ENCODE measurements at regions not wholly inside any gene's neighbourhood (a gene's known extent, or its start where the extent isn't known, plus 50 kb on each side); places are given as distances from the start of the nearest gene placed in this dataset.
"Not testable (repeated sequence)": the region's sequence is repeated elsewhere in the genome, so short reads cannot be mapped to it uniquely, and the experiment has no call there.

DNA sequence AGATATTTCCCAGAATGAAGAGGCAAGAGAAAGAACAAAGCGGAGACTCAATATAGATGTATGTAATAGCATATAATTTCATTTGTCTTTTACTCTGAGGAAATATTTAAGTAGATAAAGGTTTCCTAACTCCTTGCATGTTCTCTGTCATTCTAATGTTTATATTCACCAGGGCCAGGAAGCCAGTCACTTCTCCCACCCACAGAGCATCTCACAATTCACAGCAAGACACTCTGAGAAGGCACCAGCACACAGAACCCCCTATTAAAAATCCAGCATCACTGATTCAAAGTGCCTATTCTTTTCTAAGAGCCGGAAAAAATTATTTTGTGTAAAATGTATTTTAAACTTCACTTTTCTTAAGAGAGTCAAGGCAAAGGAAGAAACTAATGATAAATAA lies 927.1 kb downstream of the C4orf33 start:
- intact Hi-C loops (cut with DNase I), result no loop called here
- DNase-seq (ENCODE audit: low spot score), result no peak

GRCh38 chr4:130025701-130026100 lies 929.7 kb downstream of the C4orf33 start:
- intact Hi-C loops (cut with DNase I), result loop anchor here in 1 of 2 donors (1.0 kb wide), 1 partner anchor 10 kb away; no protein-coding TSS in a partner anchor
- DNase-seq (ENCODE audit: low spot score), result no peak

GRCh38 chr4:130026185-130026584 lies 930.2 kb downstream of the C4orf33 start:
- no peak for DNase-seq (ENCODE audit: low spot score)
- intact Hi-C loops (cut with DNase I), result no loop called here

GRCh38 chr4:130027973-130028372 lies 932.0 kb downstream of the C4orf33 start:
- intact Hi-C loops (cut with DNase I), result no loop called here
- DNase-seq (ENCODE audit: low spot score), result no peak

- no peak for DNase-seq (ENCODE audit: low spot score)
- intact Hi-C loops (cut with DNase I), result no loop called here
These were observed 932.6 kb downstream of the C4orf33 start for GRCh38 chr4:130028552-130028951.

GRCh38 chr4:130029442-130029841 lies 933.5 kb downstream of the C4orf33 start:
- intact Hi-C loops (cut with DNase I), result no loop called here
- no peak for DNase-seq (ENCODE audit: low spot score)

GRCh38 chr4:130031858-130032257 lies 935.9 kb downstream of the C4orf33 start:
- DNase-seq (ENCODE audit: low spot score), result no peak
- intact Hi-C loops (cut with DNase I), result no loop called here

GRCh38 chr4:130033657-130034056 lies 937.7 kb downstream of the C4orf33 start:
- intact Hi-C loops (cut with DNase I); DNase-seq (ENCODE audit: low spot score): not testable (repeated sequence)

DNA sequence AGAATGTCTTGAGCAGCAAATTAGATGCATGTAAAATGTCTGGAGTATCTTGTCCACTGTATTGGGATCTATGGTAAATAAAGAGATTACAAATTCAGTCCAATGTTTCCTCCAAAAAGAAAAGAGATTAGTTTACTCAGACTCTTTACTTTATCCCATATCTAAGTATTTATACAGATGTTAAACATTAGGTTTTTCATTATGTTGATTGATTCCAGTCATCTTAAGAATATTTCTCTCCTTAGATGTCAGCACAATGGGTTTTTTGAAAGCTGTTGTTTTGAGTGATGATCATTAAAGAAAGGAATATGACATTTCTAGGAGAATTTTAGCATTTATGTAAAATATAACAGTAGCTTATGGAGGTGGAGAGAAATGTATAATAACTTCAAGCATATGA lies 938.9 kb downstream of the C4orf33 start:
- intact Hi-C loops (cut with DNase I), result loop anchor here in 1 of 2 donors (1.0 kb wide), 1 partner anchor 10 kb away; no protein-coding TSS in a partner anchor
- DNase-seq (ENCODE audit: low spot score), result no peak

DNA sequence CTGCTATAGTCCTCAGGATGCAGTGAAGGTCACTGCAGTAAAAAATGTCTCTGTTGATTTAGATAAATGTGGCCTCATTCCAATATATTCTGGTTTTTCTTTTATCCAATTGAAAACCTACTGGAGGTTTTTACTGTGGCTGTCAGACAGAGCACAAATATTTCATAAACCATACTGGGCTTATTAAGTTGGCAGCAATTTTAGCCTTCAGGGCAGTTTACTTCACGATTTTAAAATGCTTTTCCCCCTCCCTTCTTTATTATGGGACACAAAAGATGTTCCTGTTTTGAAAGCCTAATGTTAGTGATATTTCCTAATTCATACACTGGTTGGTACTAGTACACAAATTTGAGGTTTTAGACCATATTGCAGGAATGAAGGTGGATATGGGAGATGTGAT lies 939.4 kb downstream of the C4orf33 start:
- intact Hi-C loops (cut with DNase I), result loop anchor here in 1 of 2 donors (1.0 kb wide), 1 partner anchor 10 kb away; no protein-coding TSS in a partner anchor
- DNase-seq (ENCODE audit: low spot score), result no peak

GRCh38 chr4:130037866-130038265 lies 941.9 kb downstream of the C4orf33 start:
- DNase-seq (ENCODE audit: low spot score); intact Hi-C loops (cut with DNase I): not testable (repeated sequence)

GRCh38 chr4:130038540-130038939 lies 942.6 kb downstream of the C4orf33 start:
- intact Hi-C loops (cut with DNase I), result not testable (repeated sequence)

DNA sequence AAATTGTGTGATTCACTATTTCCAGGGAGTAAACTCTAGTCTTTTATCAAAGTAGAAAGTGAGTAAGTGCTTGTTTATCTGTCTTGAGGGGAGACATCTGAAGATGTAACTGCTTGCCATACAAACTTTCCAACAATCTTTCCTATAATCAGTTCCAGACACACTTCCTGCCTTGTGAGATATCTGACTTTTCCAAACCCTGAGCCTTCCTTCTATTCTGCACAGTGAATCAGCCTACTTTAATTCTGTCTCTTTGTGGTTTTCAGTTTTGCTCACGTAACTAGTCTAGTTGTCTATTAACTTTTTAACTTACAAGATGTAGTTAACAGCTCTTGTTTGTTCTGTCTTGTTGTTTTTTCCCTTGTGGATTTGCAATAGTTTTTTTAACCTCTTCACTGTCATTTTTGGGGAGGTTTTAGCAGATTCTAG lies 947.8 kb downstream of the C4orf33 start:
- intact Hi-C loops (cut with DNase I), result no loop called here

More at GRCh38 chr4:130038540-130038939, 942.6 kb downstream of the C4orf33 start:
- DNase-seq (ENCODE audit: low spot score), result peak; percentile 73

DNA sequence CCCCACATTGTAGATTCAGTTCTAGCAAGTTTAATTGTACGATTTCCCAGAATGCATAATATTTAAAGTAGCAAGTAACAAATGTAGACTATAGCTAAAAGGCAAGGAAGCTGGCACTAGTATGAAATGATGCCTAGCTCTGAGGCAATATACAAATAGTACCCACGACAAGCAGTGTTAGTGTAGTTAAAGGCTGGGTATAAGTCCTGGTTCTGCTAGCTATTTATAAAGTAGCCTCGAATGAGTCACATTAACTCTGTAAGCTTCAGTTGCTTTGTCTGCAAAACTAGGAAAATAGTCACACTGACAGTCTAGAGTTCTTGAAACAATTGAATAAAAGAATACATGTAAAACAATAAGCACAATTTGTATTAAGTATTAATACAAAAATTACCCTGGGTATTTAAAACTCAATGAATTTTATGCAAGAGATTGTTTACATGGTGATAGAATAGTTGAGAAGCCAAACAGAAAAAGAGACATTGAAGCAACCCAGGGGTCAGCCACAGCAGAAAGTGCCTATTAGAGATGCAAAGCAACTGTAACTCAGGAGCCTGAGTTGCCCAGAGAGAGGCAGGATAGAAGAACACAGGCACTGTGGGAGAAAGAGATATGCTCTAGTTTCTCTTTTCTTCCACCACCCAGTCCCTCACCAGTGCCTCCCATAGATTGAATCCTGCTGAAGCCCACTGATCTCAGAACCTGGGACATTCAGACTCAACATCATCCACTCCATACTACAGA lies 949.0 kb downstream of the C4orf33 start:
- intact Hi-C loops (cut with DNase I), result no loop called here

More for the DNA sequence above, 947.8 kb downstream of the C4orf33 start:
- no peak for DNase-seq (ENCODE audit: low spot score)

DNA sequence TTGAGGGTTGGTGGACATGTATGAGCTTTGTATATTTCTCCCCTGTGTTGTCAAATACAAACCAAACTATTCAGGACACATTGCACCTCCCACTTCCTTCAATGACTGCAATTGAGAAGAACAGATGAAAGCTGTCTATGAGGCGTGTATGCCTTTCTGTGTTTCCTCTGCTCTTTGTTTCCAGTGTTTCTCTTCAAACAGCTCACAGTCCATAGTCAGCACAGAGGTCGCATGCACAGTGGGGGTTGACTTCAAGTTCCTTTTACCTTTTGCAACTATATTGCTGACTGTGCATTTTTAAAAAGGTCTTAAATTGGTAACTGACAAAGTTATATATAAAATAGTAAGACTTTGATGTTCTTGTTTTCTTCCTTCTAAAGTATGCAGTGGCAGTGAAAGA lies 957.8 kb downstream of the C4orf33 start:
- intact Hi-C loops (cut with DNase I), result no loop called here
- no peak for DNase-seq (ENCODE audit: low spot score)

More for the DNA sequence above, 949.0 kb downstream of the C4orf33 start:
- no peak for DNase-seq (ENCODE audit: low spot score)

GRCh38 chr4:130054908-130055307 lies 959.0 kb downstream of the C4orf33 start:
- intact Hi-C loops (cut with DNase I), result no loop called here
- DNase-seq (ENCODE audit: low spot score), result no peak

- no peak for DNase-seq (ENCODE audit: low spot score)
- intact Hi-C loops (cut with DNase I), result no loop called here
These were observed 960.3 kb downstream of the C4orf33 start for GRCh38 chr4:130056286-130056685.

DNA sequence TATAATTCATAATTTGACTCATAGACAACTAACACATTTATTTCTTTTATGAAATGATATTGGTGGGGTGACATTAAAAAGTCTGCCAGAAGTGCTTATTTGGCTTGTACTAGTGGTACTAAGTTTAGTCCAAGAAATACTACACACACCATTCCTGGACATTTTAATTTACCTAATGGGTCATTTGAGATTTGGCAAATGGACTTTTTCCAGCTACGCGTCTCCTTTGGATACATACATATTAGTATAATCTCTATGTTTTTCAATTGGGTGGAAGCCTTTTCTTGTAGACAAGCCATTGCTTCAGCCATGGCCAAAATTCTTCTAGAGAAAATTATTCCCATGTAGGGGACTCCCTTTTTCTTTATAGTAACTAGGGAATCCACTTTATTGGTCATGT lies 968.5 kb downstream of the C4orf33 start:
- no peak for DNase-seq (ENCODE audit: low spot score)
- intact Hi-C loops (cut with DNase I), result no loop called here

DNA sequence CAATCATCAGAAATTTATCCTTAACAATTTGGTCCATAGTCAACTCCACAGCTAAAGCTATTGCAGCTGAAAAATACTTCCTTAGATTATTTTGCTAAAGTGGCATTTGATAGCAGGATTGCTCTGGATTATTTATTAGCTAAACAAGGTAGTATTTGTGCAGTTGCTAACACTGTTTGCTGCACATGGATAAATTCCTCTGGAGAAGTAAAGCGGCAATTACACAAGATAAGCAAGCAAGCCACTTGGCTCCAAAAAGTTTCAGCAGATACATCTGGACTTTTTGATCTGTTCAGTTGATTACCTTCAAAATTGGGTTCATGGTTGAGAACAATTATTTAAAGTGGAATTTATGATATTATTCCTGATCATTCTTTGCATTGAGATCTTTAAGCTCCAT lies 971.5 kb downstream of the C4orf33 start:
- intact Hi-C loops (cut with DNase I), result no loop called here
- no peak for DNase-seq (ENCODE audit: low spot score)

DNA sequence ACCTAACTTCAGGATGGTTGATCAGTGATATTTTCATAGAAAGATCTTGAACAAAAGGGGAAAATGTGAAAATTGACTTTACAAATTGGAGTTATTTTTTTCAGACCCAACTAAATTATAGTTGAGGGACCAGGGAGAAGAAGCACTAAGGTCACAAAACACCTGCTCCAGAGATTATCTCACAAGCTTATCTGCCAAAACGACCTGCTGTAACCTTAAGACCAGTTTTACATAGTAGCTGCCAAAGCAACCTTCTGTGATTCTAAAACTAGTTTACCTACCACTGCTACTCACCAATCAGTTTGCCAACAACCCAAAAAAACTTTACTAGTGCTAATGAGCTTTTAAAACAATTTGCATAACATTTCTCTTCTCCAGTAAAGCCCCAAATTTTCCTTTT lies 972.1 kb downstream of the C4orf33 start:
- intact Hi-C loops (cut with DNase I), result no loop called here
- DNase-seq (ENCODE audit: low spot score), result no peak

- DNase-seq (ENCODE audit: low spot score), result no peak
- intact Hi-C loops (cut with DNase I), result no loop called here
These were observed 975.8 kb downstream of the C4orf33 start for GRCh38 chr4:130071746-130072145.
